GM12801 (cell line): ENCODE measurements at regions not wholly inside any gene's neighbourhood (a gene's known extent, or its start where the extent isn't known, plus 50 kb on each side); places are given as distances from the start of the nearest gene placed in this dataset.

ENCODE experiments used
- TF ChIP-seq, protein P1 (sequence below): IDR thresholded peaks from one replicate; pipeline ENCODE4 v1.5.1; 2011; ENCODE audit warnings: control low read depth; ENCODE audit not compliant: insufficient read length; ENCODE audit errors: extremely low read depth

DNA sequence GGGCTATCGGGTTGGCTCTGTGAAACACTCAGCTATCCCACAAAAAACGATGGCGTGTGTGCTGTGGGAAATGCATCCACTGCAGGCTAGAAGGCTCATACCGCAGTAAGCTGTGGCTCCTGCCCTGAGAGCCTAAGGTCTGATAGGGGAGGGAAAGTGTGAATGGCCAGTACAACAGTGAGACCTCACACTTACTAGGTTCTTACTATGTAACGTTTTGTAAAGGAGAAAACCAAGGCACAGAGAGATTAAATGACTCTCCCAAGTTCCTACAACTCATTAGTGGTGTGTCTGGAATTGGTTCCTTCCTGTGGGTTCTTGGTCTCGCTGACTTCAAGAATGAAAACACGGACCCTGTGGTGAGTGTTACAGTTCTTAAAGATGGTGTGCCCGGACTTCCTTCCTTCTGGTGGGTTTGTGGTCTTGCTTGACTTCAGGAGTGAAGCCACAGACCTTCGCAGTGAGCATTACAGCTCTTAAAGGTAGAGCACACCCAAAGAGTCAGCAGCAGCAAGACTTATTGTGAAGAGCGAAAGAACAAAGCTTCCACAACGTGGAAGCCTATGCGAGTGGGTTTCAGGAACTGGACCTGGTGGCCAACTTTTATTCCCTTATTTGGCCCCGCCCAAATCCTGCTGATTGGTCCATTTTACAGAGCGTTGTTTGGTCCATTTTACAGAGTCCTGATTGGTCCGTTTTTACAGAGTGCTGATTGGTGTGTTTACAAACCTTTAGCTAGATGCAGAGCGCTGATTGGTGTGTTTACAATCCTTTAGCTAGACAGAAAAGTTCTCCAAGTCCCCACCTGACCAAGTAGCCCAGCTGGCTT lies 161.7 kb downstream of the POLR2M start:
- TF ChIP-seq, protein P1, sequence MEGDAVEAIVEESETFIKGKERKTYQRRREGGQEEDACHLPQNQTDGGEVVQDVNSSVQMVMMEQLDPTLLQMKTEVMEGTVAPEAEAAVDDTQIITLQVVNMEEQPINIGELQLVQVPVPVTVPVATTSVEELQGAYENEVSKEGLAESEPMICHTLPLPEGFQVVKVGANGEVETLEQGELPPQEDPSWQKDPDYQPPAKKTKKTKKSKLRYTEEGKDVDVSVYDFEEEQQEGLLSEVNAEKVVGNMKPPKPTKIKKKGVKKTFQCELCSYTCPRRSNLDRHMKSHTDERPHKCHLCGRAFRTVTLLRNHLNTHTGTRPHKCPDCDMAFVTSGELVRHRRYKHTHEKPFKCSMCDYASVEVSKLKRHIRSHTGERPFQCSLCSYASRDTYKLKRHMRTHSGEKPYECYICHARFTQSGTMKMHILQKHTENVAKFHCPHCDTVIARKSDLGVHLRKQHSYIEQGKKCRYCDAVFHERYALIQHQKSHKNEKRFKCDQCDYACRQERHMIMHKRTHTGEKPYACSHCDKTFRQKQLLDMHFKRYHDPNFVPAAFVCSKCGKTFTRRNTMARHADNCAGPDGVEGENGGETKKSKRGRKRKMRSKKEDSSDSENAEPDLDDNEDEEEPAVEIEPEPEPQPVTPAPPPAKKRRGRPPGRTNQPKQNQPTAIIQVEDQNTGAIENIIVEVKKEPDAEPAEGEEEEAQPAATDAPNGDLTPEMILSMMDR: no peak

DNA sequence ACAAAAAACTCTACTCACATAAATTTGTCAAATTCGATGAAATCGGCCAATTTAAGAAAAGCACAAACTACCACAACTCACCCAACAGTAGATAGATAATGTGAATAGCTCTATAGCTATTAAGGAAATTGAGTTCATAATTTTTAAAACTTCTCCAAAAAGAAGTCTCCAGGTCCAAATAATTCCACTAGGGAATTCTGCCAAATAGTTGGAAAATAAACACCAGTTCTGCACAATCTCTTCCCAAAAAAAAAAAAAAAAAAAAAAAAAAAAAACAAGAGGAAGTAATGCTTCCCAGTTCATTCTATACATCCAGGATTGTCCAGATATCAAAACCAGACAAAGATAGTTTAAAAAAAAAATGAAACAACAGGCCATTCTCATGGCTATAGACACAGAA lies 164.2 kb downstream of the POLR2M start:
- TF ChIP-seq, protein P1: no peak

DNA sequence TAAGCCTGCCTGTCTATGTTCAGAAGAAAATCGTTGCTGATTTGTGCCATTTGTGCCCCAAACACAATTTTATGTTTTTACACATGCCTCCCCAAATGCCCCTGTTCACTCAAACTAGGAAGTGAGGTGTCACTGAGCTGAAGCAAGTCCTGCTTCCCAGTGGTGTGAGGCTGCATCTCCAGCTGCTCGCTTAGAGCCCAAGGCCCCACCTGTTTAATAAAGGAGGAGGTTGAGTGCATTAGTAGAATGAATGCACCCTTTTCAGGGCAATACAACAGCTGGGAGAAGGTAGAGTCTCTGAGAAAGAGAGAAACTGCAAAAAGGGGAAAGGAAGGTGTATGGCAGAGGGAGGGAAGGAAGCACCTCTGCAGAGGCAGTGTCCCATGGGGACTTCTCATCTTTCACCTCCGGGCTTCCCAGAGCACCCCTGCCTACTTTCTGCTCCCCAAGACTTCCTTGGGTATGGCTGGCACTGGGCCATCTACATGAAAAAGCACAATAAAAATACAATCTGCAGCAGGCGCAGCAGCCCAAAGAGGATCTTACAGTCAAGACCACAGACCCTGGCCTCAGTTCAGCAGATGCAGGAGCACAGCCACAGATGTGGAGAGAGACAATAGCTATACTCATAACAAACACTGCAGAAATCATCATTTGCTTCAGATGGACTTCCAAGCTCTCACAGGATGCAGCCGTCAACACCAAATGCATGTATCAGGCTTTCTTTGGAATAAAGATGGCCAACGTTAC lies 165.9 kb downstream of the POLR2M start:
- TF ChIP-seq, protein P1: no peak

DNA sequence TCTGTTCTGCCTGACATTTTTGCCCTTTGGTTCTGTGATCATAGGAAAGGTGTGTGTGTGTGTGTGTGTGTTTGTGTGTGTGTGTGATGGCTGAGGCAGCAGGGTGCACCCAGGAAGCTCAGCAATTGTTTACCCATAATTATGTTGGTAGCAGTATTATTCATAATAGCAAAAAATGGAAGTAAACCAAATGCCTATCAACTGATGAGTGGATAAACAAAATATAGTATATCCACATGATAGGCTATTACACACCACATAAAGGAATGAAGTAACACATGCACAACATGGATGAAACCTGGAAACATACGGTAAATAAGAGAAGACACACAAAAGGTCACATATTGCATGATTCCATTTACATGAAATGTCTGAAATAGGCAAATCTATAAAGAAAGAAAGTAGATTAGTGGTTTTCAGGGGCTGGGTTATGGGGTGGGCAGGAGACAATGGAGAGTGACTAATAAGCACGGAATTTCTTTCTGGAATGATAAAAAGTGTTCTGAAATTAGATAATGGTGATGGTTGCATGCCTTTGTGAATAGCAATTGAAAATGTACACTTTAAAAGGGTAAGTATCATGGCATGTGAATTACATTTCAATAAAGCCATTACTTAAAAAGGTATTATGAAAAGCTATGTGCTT lies 167.2 kb downstream of the POLR2M start:
- TF ChIP-seq, protein P1: no peak

DNA sequence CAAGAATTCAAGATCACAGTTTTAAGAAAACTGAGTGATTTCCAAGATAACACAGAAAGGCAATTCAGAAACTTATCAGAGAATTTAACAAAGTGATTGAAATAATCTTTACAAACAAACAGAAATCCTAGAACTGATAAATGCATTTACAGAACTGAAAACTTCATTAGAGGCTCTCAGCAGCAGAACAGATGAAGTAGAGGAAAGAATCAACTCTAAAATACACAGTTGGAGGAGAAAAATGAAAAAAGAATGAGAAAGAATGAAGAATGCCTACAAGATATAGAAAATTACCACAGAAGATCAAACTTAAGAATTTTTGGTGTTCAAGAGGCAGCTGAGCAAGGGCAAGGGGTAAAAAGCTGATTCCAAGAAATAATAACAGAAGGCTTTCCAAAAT lies 168.8 kb downstream of the POLR2M start:
- TF ChIP-seq, protein P1: no peak

DNA sequence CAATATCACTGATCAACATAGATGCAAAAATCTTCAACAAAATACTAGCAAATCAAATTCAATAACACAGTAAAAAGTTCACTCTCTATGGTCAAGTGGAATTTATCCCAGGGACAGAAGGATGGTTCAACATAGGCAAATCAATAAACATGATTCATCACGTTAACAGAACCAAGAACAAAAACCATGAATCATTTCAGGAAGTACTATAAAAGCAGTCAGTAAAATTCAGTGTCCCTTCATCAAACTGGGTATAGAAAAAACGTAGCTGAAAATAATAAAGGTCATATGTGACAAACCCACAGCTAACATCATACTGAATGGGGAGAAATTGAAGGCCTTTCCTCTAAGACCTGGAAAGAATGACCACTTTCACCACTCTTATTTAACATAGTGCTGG lies 172.1 kb downstream of the POLR2M start:
- TF ChIP-seq, protein P1: no peak

DNA sequence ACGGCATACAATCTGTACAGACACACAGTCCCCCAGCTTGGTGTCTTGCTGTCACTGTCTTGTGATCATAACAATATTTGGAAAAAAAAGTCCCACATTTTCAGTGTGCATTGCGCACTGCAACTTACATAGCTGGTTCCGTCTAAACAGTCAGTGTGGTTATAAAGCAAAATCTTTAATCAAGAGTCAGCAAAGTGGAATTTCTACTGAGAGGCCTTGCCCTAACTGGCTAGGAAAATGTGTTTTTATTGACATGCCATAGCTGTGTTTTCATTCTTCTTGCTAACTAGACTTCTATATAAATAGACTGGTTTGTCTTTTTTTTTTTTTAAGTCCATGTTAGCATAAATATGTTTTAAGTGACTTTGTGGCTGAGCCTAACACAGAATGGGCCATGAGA lies 174.8 kb downstream of the POLR2M start:
- TF ChIP-seq, protein P1: no peak
